ENCODE measurements at regions not wholly inside any gene's neighbourhood (a gene's known extent, or its start where the extent isn't known, plus 50 kb on each side); places are given as distances from the start of the nearest gene placed in this dataset.

DNA sequence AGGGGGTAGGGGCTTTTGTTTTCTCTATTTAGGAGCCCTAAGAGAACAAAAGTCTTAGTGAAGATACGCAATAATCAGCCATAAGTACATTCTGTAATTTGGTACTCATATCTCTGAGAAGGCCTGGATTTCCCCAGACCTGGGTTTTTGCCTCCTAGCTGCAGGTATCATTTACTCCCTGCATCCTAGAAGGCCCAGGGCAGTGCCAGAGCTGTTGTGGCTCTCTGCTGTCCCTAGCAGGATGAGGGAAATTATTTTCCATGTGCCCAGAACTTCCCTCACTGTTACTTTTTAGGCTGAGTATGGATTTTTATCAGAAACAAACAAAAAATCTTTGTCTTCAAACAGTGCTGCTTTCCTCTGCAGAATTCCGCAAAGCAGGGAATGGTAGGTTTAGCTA is 192.5 kb upstream of the SYT1 start:
- no peak for TF ChIP-seq POLR2AphosphoS5 (IDR thresholded peaks at IDR 0.05)
- TF ChIP-seq, protein P1, sequence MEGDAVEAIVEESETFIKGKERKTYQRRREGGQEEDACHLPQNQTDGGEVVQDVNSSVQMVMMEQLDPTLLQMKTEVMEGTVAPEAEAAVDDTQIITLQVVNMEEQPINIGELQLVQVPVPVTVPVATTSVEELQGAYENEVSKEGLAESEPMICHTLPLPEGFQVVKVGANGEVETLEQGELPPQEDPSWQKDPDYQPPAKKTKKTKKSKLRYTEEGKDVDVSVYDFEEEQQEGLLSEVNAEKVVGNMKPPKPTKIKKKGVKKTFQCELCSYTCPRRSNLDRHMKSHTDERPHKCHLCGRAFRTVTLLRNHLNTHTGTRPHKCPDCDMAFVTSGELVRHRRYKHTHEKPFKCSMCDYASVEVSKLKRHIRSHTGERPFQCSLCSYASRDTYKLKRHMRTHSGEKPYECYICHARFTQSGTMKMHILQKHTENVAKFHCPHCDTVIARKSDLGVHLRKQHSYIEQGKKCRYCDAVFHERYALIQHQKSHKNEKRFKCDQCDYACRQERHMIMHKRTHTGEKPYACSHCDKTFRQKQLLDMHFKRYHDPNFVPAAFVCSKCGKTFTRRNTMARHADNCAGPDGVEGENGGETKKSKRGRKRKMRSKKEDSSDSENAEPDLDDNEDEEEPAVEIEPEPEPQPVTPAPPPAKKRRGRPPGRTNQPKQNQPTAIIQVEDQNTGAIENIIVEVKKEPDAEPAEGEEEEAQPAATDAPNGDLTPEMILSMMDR (IDR thresholded peaks at IDR 0.05) = no peak

Data from transverse colon (tissue), 4 donors.